GM12878 (cell line): ENCODE measurements at regions not wholly inside any gene's neighbourhood (a gene's known extent, or its start where the extent isn't known, plus 50 kb on each side); places are given as distances from the start of the nearest gene placed in this dataset.

Source experiments
- CEBPZ ChIP-seq: fragments of 150-350 bp; IDR thresholded peaks from 2 replicates; pipeline ENCODE4 v1.6.1; 2016; ENCODE audit warnings: low read depth, low read length
- CREB1 ChIP-seq: IDR thresholded peaks from 2 replicates; pipeline ENCODE4 v1.6.1; 2012; ENCODE audit warnings: low read depth, mild to moderate bottlenecking, inconsistent platforms
- MEF2A ChIP-seq: IDR thresholded peaks from 2 replicates; pipeline ENCODE4 v1.6.1; 2011; ENCODE audit warnings: low read depth, mild to moderate bottlenecking, low read length, moderate library complexity; ENCODE audit not compliant: insufficient read depth
- TARDBP ChIP-seq: IDR thresholded peaks from 2 replicates; pipeline ENCODE4 v1.6.1; 2016; ENCODE audit warnings: borderline replicate concordance
- ZBTB40 ChIP-seq: fragments of 450-650 bp; IDR thresholded peaks from 2 replicates; pipeline ENCODE4 v1.6.1; 2016; ENCODE audit warnings: mild to moderate bottlenecking, moderate library complexity, borderline replicate concordance
- TF ChIP-seq, protein P1 (sequence below), 3 experiments: IDR thresholded peaks in 2 of 3; conservative IDR thresholded peaks in 1 of 3; 2 replicates each; pipeline ENCODE4 v1.5.1; 2011; ENCODE audit warnings: low read depth in 3 of 3, low read length in 3 of 3, mild to moderate bottlenecking in 3 of 3, control low read depth in 2 of 3, moderate library complexity in 2 of 3, inconsistent platforms in 1 of 3, mixed read lengths in 1 of 3; ENCODE audit not compliant: control insufficient read depth in 2 of 3, insufficient read depth in 1 of 3; ENCODE audit errors: extremely low read depth in 1 of 3

DNA sequence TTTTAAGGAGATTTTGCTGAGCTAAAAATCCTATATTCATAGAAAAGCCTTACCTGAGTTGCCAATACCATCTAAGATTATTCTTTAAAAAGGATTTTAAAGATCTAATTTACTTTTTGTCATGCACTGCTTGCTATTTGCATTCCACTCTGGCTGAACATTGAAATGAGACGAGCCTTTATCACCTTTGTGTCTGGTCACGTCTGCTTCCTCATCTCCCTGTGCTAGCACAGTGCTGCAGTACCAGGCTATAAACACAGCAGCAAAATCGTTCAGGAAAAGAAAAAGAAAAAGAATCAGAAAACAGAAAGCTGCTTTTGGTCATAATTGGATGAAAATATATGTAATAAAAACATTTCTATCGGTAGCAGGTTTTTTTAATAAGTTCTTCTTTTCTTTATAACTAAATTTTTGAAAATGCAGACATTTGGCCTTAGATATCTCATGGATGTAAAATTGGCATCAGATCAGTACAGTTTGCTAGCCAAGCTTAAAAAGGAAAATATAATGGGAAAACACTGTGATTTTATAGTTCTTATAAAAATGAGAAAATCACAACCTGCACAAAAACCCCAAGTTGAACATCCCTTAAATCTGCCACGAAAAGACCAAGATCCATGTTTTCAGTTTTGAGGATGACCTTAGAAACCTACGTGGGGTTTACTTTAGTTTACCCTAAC, 735.7 kb upstream of the CXADR start:
- TF ChIP-seq, protein P1, sequence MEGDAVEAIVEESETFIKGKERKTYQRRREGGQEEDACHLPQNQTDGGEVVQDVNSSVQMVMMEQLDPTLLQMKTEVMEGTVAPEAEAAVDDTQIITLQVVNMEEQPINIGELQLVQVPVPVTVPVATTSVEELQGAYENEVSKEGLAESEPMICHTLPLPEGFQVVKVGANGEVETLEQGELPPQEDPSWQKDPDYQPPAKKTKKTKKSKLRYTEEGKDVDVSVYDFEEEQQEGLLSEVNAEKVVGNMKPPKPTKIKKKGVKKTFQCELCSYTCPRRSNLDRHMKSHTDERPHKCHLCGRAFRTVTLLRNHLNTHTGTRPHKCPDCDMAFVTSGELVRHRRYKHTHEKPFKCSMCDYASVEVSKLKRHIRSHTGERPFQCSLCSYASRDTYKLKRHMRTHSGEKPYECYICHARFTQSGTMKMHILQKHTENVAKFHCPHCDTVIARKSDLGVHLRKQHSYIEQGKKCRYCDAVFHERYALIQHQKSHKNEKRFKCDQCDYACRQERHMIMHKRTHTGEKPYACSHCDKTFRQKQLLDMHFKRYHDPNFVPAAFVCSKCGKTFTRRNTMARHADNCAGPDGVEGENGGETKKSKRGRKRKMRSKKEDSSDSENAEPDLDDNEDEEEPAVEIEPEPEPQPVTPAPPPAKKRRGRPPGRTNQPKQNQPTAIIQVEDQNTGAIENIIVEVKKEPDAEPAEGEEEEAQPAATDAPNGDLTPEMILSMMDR (IDR thresholded peaks at IDR 0.05 in 2 of 3, conservative IDR thresholded peaks at IDR 0.05 in 1 of 3; ENCODE audit: control insufficient read depth in 2 of 3, extremely low read depth in 1 of 3, insufficient read depth in 1 of 3, low read depth in 3 of 3, low read length in 3 of 3) = no peak
- TF ChIP-seq CEBPZ = no peak
- TF ChIP-seq TARDBP = no peak
- no peak for TF ChIP-seq CREB1
- no peak for TF ChIP-seq MEF2A
- TF ChIP-seq ZBTB40 = no peak
